22Rv1 (cell line): ENCODE measurements at regions not wholly inside any gene's neighbourhood (a gene's known extent, or its start where the extent isn't known, plus 50 kb on each side); places are given as distances from the start of the nearest gene placed in this dataset.

Experiments used
- ZFX ChIP-seq: fragments of 450-650 bp; IDR thresholded peaks from 2 replicates; pipeline ENCODE4 v1.6.1; 2017; ENCODE audit warnings: antibody characterized with exemption, borderline replicate concordance
- TF ChIP-seq, protein P1 (sequence below): fragments of 450-650 bp; IDR thresholded peaks from 2 replicates; pipeline ENCODE4 v1.5.1; 2017; ENCODE audit warnings: mild to moderate bottlenecking

DNA sequence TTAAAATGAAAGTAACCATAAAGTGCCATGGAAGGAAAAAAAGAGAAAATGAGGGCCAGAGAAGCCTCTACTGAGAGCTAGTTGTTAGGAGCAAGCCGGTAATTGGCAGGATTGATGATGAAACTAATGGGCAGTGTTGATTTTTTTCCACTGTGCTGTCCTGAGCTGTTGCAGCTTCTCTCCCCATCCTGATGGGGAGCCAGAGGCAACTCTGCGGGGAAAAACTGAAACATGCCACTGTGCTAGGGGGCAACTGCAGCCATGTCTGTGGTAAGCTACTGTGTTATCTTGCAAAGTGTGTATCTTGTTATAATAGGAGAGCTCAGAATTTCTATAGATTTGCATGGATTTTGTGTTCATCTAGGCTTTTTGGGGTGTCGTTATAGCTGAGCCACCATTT lies 487.9 kb downstream of the STK39 start:
- TF ChIP-seq, protein P1, sequence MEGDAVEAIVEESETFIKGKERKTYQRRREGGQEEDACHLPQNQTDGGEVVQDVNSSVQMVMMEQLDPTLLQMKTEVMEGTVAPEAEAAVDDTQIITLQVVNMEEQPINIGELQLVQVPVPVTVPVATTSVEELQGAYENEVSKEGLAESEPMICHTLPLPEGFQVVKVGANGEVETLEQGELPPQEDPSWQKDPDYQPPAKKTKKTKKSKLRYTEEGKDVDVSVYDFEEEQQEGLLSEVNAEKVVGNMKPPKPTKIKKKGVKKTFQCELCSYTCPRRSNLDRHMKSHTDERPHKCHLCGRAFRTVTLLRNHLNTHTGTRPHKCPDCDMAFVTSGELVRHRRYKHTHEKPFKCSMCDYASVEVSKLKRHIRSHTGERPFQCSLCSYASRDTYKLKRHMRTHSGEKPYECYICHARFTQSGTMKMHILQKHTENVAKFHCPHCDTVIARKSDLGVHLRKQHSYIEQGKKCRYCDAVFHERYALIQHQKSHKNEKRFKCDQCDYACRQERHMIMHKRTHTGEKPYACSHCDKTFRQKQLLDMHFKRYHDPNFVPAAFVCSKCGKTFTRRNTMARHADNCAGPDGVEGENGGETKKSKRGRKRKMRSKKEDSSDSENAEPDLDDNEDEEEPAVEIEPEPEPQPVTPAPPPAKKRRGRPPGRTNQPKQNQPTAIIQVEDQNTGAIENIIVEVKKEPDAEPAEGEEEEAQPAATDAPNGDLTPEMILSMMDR, result no peak
- no peak for TF ChIP-seq ZFX
